Amniotic stem cell (primary cell): ENCODE measurements at regions not wholly inside any gene's neighbourhood (a gene's known extent, or its start where the extent isn't known, plus 50 kb on each side); places are given as distances from the start of the nearest gene placed in this dataset.

Source experiments
- DNase-seq: peaks from one replicate; lab custom pipeline; 2025; lab: John Stamatoyannopoulos, UW

DNA sequence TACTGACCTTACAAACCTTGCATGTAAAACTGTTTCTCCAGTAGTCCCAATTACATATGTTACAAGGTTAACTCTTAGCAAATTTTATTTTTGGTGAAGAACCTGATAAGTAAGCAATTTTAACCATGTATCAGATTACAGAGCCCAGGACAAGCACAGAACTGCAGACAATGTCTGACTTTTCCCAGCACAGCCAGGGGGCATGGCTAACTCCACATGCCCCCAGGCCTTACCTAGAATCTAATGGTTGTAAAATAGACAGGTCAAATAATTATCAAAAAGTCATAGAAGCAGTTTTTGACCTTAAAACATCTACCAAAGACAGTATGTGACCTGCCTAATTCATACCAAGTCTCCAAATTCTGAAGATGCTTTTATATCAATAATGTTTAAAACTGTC is 364.1 kb downstream of the FOXO1 start:
- no peak for DNase-seq

GRCh38 chr13:40304391-40304790 is 362.1 kb downstream of the FOXO1 start:
- DNase-seq, result no peak

GRCh38 chr13:40306817-40307216 is 359.6 kb downstream of the FOXO1 start:
- DNase-seq, result no peak

DNA sequence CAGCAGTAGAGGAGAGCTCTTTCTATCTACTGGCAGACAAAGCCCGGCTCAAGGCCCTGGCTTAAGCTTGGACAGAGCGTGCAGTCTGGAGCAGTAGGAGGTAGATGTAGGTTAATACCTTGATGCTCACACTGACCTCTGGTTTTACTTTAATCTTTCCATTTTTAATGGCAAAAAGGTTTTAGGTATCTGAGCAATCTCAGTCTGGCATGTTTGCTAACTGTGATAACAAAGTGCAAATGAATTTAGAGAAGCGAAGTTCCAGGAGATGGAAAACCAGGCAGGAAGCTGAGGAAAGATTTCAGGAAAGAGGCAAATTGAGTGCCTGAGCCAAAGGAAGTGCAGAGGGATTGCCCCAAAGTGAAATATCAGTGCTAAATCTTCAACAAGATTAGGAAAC is 356.6 kb downstream of the FOXO1 start:
- DNase-seq, result no peak

DNA sequence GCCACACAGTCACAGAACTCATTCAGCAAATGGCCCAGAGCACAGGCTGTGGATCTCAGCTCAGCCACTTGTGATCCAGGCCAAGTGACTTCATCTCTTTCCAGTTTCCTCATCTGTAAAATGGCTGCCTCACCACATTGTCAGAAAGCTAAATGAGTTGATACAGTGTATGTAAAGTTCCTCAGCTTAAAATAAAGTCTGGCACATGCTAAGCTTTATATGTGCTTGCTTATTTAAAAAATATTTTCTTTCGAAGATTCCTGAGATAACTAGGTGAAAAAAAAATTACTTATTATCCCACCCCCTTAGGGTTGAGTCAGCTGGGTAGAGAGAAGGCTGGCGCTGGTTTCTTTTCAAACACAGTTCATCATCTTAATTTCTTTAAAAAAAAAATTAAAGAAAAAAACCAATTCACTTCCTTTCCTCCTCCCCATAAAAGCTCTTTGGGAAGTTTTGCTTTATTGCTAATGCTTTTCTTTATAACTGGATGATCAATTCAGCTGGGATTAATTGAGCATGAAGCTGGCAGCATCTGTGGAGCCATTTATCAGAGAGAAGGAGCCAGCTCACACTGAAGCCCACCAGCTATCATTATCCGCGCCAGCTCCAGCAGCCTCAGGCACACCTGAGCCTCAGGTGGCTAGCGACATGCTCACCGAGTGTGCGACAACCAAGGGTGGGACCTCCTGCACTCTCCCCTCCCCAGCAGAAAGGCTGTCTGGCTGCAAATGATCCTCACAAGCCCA is 354.9 kb downstream of the FOXO1 start:
- no peak for DNase-seq

- DNase-seq, result no peak
Measured at GRCh38 chr13:40313269-40314200, 352.9 kb downstream of the FOXO1 start.

DNA sequence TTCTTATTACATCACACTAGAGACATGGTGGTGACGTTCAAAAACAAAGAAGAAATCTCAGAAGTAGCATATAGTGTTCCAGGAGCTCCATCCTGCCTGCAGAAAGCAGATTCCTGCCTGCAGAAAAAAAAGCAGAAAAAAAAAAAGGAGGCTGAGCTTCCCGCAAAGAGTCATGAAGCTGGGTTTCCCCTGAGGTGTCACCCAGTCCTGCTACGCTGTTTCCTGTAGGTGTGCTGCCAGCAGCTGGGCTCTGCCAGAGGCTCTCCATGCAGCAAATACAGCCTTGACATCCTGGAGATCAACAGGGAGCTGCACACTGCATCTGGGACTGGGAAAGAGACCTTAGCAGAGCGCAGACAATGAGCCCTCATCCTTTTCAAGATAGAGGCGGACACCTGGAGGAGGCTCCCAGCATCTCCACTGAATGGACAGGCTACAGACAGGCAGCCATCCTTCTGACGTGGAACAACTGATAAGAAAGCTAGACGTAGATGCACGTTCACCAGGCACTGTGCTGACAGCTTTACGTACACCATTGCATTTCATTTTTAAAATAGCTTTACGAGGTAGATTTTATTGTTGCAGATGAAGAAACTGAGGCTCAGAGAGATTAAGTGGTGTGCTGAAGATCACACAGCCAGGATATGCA is 350.9 kb downstream of the FOXO1 start:
- DNase-seq, result no peak

DNA sequence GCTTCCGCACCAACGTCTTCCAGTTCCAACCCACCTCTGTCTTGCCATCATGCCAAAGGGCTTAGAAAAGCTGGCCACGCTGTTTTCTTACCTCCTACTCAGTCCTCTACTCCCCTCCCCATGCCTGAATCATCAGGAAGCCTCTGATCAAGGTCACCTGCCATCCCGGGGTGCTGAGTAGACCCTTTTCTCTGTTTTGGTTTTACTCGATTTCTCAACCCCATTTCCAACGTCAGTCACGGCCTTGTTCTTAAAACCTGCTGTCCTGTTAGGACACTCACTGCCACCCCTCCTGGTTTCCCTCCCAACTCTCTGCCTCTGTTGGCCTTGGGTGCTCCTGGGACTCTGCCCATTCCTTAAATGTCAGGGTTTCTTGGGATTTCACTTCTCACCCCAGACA is 350.1 kb downstream of the FOXO1 start:
- DNase-seq, result no peak

GRCh38 chr13:40317980-40318327 is 348.5 kb downstream of the FOXO1 start:
- DNase-seq, result no peak

- DNase-seq, result no peak
Measured at GRCh38 chr13:40318366-40318765, 348.1 kb downstream of the FOXO1 start.

DNA sequence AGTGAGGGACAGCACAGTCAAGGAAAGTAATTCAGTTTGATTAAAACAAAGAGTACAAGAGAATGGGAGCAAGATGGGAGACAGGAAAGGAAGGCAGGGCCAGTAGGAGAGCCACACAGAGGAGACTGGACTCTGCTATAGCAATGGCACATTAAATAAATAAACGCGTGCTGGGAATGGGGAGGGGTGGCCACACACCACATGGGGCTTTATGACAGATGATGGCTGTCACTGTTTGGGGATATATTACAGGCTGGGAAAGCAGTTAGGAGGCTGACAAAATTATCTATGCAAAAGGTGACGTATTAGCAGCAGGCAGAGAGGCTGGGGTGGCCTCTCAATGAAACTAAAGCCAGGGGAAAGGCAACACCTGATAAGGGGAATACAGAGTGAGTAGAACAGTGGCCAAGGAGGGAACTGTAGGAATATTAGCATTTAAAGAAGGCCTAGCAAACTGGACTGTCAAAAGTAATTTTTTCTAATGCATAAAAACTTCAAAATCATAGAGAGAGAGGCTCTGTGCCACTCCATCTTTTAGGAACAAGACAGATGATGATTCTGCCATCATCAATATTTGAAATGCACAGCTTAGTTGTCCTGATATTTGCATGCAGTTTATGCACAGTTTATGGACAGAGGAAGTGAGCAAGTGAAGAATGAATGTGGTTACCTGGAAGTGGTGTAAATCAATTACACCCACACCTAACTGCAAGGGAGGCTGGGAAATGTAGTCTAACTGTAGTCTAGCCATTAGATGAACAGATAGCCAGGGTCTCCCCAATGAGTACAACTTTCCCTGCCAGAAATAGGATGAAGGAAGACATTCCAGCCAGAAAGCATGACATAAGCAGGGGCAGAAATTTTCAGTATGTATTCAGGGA is 346.5 kb downstream of the FOXO1 start:
- DNase-seq, result no peak

DNA sequence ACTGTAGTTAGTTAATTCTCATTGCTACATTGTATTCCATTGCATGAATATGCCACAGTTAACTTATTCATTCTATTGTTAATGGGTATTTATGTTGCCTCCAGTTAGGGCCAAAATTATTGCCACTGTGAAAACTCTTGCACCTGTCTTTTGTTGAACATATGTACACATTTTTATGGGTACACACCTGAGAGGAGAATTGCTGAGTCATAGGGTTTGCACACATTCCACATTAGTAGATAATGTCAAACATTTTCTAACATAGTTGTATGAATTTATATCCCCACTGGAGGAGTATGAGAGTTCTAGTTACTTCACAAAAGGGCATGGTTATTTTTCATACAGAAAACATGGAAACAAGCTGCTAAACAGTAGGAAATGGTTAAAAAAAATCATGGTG is 338.4 kb downstream of the FOXO1 start:
- DNase-seq, result no peak

DNA sequence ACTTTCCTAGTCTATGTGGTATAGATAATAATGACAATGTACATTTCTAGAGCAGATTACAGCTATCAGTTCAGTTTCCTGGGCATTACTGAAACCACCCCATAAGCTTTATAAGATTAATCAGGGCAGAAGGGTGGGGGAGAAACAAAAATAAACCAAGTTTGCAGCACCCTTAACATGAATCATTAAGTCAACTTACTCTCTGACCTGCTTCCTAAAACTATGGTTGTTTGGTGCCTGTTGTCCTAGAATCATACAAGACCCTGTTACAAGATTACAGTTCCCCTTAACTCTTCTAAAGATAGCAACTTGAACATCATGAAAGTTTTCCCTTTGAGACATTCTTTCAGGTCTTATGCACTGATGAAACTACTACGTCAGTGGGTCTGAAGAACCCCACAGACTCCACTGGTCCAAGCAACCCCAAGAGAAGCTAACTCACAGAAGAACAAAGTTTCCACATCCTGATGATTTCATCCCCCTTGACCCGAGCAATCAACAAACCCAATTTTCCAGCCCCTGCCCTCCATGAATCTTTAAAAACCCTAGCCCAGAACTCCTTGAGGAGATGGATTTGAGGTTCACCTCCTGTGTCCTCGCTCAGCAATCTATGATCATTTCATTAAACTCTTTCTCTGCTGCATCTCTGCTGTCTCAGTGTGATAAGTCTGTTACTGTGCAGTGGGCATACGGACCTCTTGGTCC is 336.5 kb downstream of the FOXO1 start:
- no peak for DNase-seq

- no peak for DNase-seq
Measured at GRCh38 chr13:40330950-40331349, 335.5 kb downstream of the FOXO1 start.

DNA sequence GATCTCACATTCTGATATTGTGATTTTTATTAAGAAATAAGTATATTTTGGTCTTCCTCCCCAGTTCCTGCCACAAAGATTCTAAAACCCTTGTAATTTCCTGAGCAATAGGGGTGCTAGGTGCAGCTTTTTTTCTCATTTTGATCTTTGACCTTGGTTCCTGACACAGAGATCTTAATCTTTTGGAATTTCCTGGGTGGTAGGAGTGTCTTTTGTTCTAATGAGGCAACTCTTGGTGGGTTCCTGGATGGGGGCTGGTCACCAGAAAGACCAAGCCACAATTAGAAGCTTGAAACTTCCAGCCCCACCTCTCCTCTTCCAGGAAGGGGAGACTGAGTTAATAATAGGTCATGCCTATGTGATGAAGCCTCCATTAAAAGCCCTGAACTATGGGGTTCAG is 334.6 kb downstream of the FOXO1 start:
- DNase-seq, result no peak

DNA sequence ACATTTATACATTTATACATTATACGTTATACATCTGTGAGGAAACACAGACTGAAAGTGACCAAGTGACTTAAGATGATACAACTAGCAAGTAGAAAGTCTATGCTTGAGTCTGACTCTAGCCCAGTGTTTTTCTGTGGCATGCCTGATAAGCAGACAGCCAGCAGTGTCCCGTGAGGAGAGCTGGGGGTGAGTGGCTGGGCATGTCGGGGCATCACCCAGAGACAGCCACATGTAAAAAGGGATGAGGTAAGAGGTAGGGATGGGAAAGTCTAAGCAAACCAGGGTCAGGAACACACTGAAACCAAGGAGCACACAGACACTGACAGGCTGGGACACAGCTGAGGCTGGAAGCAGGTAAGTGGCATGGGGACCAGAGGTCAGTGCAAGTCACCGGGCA is 333.2 kb downstream of the FOXO1 start:
- DNase-seq, result no peak

DNA sequence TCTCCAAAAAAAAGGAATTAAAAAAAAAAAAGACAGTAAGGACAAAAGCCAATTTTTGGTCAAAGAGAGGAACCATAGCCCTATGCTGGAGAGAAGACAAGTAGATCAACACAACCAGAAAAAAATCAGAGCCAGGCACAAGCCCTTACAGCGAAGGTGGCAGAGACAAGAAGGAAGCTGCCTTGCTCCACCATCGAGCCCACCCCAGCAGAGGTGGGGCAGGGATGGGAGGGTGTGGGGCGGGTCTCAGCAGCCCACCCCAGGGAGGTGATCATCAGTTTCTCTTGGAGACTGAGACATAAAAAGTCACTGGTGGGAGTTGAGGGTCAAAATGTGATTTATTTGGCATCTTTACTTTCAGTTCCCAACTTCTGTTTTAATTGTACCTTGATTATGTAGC is 332.4 kb downstream of the FOXO1 start:
- no peak for DNase-seq

DNA sequence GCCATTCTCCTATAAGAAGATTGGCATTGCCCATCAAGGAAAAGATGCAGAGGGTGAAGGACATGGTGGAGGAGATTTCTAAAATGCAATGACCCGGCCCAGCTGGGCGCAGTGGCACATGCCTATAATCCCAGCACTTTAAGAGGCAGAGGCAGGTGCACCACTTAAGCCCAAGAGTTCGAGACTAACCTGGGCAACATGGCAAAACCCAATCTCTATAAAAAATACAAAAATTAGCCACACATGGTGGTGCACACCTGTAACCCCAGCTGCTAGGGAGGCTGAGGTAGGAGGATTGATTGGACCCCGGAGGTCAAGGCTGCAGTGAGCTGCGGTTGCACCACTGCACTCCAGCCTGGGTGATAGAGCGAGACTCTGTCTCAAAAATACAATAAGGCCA is 331.8 kb downstream of the FOXO1 start:
- no peak for DNase-seq

- DNase-seq, result no peak
Measured at GRCh38 chr13:40336228-40337221, 329.9 kb downstream of the FOXO1 start.

GRCh38 chr13:40337651-40338050 is 328.8 kb downstream of the FOXO1 start:
- DNase-seq, result no peak
